GM12892 (cell line): ENCODE measurements at regions not wholly inside any gene's neighbourhood (a gene's known extent, or its start where the extent isn't known, plus 50 kb on each side); places are given as distances from the start of the nearest gene placed in this dataset.

ENCODE experiments used
- DNase-seq: peaks from one replicate; pipeline ENCODE4 v3.0.0; 2011; ENCODE audit not compliant: insufficient read length
- FAIRE-seq: peaks from 2 replicates; lab custom pipeline; 2011; peaks lifted over from hg19 to GRCh38; lab: Jason Lieb, UNC
- POLR2A ChIP-seq: IDR thresholded peaks from 2 replicates; pipeline ENCODE4 v1.6.1; 2011; ENCODE audit warnings: low read depth, low read length, control low read depth
- POLR2AphosphoS5 ChIP-seq: IDR thresholded peaks from 2 replicates; pipeline ENCODE4 v1.6.1; 2011; ENCODE audit warnings: low read depth, low read length, control low read depth
- TAF1 ChIP-seq: IDR thresholded peaks from 2 replicates; pipeline ENCODE4 v1.6.1; 2011; ENCODE audit warnings: low read depth, mild to moderate bottlenecking, control low read depth, low read length, borderline replicate concordance

- TF ChIP-seq POLR2A (no peak), TAF1 (no peak), POLR2AphosphoS5 (no peak)
- DNase-seq (no peak), FAIRE-seq (no peak)
These were observed 1260.1 kb upstream of the ACO1 start for GRCh38 chr9:31124389-31124788.

DNA sequence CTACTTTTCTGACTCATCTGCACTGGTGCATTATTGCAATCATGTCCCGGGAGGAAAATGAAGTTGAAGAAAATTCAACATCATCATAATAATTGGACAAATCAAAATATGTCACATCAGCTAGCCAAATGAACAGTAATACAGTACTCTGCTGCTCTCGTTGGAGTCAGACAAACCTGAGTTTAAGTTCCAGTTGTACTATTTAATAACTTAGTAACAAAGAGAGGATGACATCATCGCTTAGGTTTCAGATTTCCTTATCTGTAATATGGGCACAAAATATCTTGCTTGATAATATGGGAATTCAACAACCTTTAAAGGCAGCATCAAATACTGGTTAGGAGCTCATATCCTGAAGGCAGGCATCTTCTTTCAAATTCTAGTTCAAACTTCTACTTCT lies 1248.9 kb upstream of the ACO1 start:
- DNase-seq (no peak), FAIRE-seq (no peak)
- TF ChIP-seq POLR2AphosphoS5 (no peak), POLR2A (no peak)

DNA sequence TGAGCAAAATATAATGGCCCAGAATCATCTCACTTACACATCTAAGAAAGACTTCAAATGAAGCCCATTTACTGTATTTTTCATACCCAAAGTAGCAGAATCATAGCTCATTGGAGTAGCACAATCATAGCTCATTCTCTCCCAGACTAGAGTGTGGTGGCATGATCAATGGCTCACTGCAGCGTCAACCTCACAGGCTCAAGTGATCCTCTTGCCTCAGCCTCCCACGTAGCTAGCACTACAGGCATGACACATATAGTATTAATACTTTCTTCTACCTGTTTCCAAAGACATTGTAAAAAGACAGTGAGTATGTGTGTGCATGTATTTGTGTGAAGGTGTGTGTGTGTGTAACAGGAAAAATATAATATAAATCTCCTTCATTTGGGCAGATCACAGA lies 1247.9 kb upstream of the ACO1 start:
- no peak for TF ChIP-seq POLR2AphosphoS5
- TF ChIP-seq POLR2A = no peak
- TF ChIP-seq TAF1 = no peak
- DNase-seq (no peak), FAIRE-seq (no peak)

- FAIRE-seq (no peak), DNase-seq (no peak)
- TF ChIP-seq POLR2AphosphoS5 (no peak), TAF1 (no peak), POLR2A (no peak)
These were observed 1247.0 kb upstream of the ACO1 start for GRCh38 chr9:31137176-31138160.

DNA sequence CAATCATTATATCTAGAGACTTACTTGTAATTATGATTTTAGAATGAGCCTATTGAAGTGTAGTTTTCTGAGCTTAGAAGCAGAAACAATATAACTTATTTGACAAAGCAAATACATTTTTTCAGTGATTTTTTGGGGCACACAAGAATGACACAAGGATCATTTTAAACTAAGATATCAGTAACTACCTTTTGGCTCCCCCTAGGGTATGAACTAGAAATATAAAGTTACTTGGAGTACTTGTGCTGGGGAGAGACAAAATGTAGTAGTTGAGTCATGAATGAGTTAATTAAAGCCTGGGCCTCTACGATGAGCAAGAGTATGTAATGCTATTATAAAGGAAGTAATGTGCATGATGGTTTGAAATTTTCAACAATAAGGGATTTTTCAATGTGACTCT lies 1244.1 kb upstream of the ACO1 start:
- FAIRE-seq (no peak), DNase-seq (no peak)
- TF ChIP-seq TAF1 (no peak), POLR2AphosphoS5 (no peak), POLR2A (no peak)

- FAIRE-seq (no peak), DNase-seq (no peak)
- TF ChIP-seq TAF1 (no peak), POLR2AphosphoS5 (no peak), POLR2A (no peak)
These were observed 1242.0 kb upstream of the ACO1 start for GRCh38 chr9:31142456-31142855.

- TF ChIP-seq TAF1 (no peak), POLR2AphosphoS5 (no peak), POLR2A (no peak)
- FAIRE-seq = no peak
- no peak for DNase-seq
These were observed 1239.8 kb upstream of the ACO1 start for GRCh38 chr9:31144614-31145013.

DNA sequence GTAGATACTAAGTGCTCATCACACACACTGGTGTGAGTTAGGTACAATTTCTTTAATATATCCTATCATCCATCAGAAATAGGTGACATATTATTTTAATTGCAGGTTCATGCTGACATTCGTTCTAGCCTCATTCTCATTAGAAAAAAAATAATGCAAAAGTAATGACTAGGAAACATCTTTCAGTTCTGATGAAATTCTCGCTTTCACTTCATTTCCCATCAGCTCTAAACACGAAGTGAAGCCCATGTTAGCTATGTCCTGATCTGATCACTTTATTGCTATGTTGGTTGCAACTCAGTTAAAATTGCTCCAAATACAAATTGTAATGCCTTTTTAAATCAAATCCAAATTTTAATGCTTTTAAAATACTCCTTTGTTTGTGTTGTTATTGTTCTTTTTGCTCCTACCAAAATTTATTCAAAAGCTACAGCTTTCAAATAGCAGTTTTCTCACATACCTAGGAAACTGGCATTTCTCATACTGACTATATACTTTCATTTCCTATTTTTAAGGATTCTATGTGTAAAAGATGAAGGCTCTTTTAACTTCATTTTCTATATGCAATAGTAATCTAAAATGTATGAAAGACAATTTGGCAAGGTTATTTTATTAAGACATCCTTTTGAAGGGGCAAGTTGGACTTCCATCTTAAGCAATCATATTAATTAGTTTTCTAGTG lies 1237.8 kb upstream of the ACO1 start:
- FAIRE-seq (no peak), DNase-seq (no peak)
- TF ChIP-seq TAF1 (no peak), POLR2AphosphoS5 (no peak), POLR2A (no peak)

DNA sequence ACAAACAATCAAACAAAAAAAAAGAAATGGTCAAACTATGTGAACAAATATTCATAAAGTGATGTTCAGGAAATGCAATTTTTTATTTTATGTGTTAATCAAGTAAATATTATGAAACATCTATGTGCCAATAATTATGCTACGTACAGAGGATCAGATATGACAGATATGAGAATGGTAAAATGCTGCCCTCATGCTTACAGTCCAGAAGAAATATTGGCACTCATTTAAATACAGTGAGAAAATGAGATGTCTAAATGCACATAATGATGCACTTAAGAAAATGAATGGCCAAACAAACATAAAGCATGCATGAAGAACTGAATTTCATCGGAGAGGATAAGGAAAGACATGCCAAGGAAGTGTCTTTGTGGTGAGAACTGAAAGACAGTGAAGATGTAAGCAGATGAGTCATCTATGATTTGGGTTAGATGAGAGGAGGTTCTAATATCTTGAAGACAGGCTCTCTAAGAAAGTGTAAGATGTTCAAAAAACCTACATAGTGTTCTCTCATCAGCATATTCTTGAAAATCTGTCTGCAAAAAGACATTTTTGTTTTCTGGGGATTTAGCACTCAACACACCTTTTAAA lies 1231.1 kb upstream of the ACO1 start:
- no peak for TF ChIP-seq POLR2A
- TF ChIP-seq POLR2AphosphoS5 = no peak
- no peak for TF ChIP-seq TAF1
- DNase-seq (no peak), FAIRE-seq (no peak)

- TF ChIP-seq POLR2A (no peak), TAF1 (no peak), POLR2AphosphoS5 (no peak)
- FAIRE-seq (no peak), DNase-seq (no peak)
These were observed 1217.9 kb upstream of the ACO1 start for GRCh38 chr9:31166516-31166915.

- DNase-seq (no peak), FAIRE-seq (no peak)
- TF ChIP-seq POLR2AphosphoS5 (no peak), TAF1 (no peak), POLR2A (no peak)
These were observed 1216.3 kb upstream of the ACO1 start for GRCh38 chr9:31168161-31168560.
